ENCODE measurements at regions not wholly inside any gene's neighbourhood (a gene's known extent, or its start where the extent isn't known, plus 50 kb on each side); places are given as distances from the start of the nearest gene placed in this dataset.

- no peak for DNase-seq
- peaks cover 4% of the 10 kb centered on the region for H3K4me1 ChIP-seq (ENCODE audit: low read depth)
- H3K36me3 ChIP-seq (ENCODE audit: low read depth), result no peaks in the 10 kb centered on the region
- ATAC-seq, result no peak
- no peak overlapping the region for H3K4me3 ChIP-seq
- H3K9me3 ChIP-seq, result no peaks in the 10 kb centered on the region
- intact Hi-C loops (cut with DNase I, micrococcal nuclease), result loop anchor here in 1 of 2 donors (10.0 kb wide), 1 partner anchor 281 kb away; no protein-coding TSS in a partner anchor
- TF ChIP-seq CTCF (IDR thresholded peaks at IDR 0.05), result no peak
Observed at GRCh38 chr9:114733816-114734215, 51.8 kb upstream of the TEX48 start.

- Histone ChIP-seq H3K9me3 (no peaks in the 10 kb centered on the region), H3K36me3 (ENCODE audit: low read depth) (no peaks in the 10 kb centered on the region), H3K4me1 (ENCODE audit: low read depth) (peaks cover 4% of the 10 kb centered on the region), H3K4me3 (no peak overlapping the region)
- ATAC-seq, result peak; percentile 89
- DNase-seq, result peak in 1 of 3 donors; percentile 24
- intact Hi-C loops (cut with DNase I, micrococcal nuclease), result loop anchor here in 1 of 2 donors (10.0 kb wide), 1 partner anchor 282 kb away; no protein-coding TSS in a partner anchor
- TF ChIP-seq CTCF (IDR thresholded peaks at IDR 0.05), result no peak
Observed at GRCh38 chr9:114732823-114733222, 50.8 kb upstream of the TEX48 start.

All from mucosa of descending colon (tissue), 3 donors.